Nephron (organoid): ENCODE measurements at regions not wholly inside any gene's neighbourhood (a gene's known extent, or its start where the extent isn't known, plus 50 kb on each side); places are given as distances from the start of the nearest gene placed in this dataset.

Experiments
- H3K27ac Mint-ChIP-seq, 3 experiments: 2 replicates each; pipeline ENCODE4 v1.8.0; 2020; ENCODE audit warnings: mixed read lengths in 3 of 3, mild to moderate bottlenecking in 2 of 3, moderate library complexity in 1 of 3
- H3K27me3 Mint-ChIP-seq: 2 replicates; pipeline ENCODE4 v1.8.0; 2021; ENCODE audit warnings: low read depth, mild to moderate bottlenecking, moderate library complexity, mixed read lengths
- H3K36me3 Mint-ChIP-seq: 2 replicates; pipeline ENCODE4 v1.8.0; 2020; ENCODE audit warnings: low read depth, mixed read lengths
- H3K4me1 Mint-ChIP-seq: 2 replicates; pipeline ENCODE4 v1.8.0; 2020; ENCODE audit warnings: mixed read lengths
- H3K4me3 Mint-ChIP-seq, 3 experiments: 2 replicates each; pipeline ENCODE4 v1.8.0; 2020; ENCODE audit warnings: mild to moderate bottlenecking in 3 of 3, mixed read lengths in 3 of 3, moderate library complexity in 2 of 3
- H3K9me3 Mint-ChIP-seq: 2 replicates; pipeline ENCODE4 v1.8.0; 2020; ENCODE audit warnings: mixed read lengths
- CTCF ChIP-seq, 3 experiments: fragments of 200-600 bp; sonication (generic); IDR thresholded peaks; one replicate each; pipeline ENCODE4 v1.5.0; 2021; ENCODE audit warnings: antibody characterized with exemption in 3 of 3; ENCODE audit not compliant: unreplicated experiment in 3 of 3

DNA sequence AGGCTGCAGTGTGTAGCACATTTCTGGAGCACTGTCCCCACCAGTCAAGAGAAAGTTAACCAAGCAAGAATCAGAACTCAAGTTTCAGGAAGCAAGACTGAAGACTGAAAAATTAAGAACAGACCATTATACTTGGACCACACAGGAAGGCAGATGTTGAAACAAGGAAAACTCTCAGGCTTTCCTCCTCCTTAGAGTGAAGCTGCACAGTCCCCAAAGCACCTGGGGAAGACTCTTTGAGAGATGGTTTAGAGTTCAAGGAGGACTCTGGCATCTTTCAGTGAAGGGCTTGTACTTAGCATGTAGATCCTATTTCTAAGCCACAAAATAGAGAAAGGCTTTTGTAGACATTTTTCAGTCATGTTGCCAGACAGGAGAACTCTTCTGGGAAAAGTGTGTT, 113.7 kb upstream of the KCTD3 start:
- no peaks in the 10 kb centered on the region for H3K27me3 Mint-ChIP-seq
- no peak overlapping the region for H3K4me3 Mint-ChIP-seq
- no peak overlapping the region for H3K27ac Mint-ChIP-seq
- H3K9me3 Mint-ChIP-seq = no peaks in the 10 kb centered on the region
- H3K36me3 Mint-ChIP-seq = no peaks in the 10 kb centered on the region
- no peaks in the 10 kb centered on the region for H3K4me1 Mint-ChIP-seq
- no peak for TF ChIP-seq CTCF (IDR thresholded peaks at IDR 0.05; ENCODE audit: unreplicated experiment in 3 of 3)

GRCh38 chr1:215457213-215457612, 109.9 kb upstream of the KCTD3 start:
- H3K27me3 Mint-ChIP-seq = no peaks in the 10 kb centered on the region
- no peak for TF ChIP-seq CTCF (IDR thresholded peaks at IDR 0.05; ENCODE audit: unreplicated experiment in 3 of 3)
- H3K4me1 Mint-ChIP-seq = no peaks in the 10 kb centered on the region
- H3K36me3 Mint-ChIP-seq = no peaks in the 10 kb centered on the region
- H3K9me3 Mint-ChIP-seq = no peaks in the 10 kb centered on the region
- no peak overlapping the region for H3K27ac Mint-ChIP-seq
- H3K4me3 Mint-ChIP-seq = no peak overlapping the region

- no peak overlapping the region for H3K4me3 Mint-ChIP-seq
- no peak overlapping the region for H3K27ac Mint-ChIP-seq
- no peak for TF ChIP-seq CTCF (IDR thresholded peaks at IDR 0.05; ENCODE audit: unreplicated experiment in 3 of 3)
- H3K27me3 Mint-ChIP-seq = no peaks in the 10 kb centered on the region
- H3K9me3 Mint-ChIP-seq = no peaks in the 10 kb centered on the region
- H3K4me1 Mint-ChIP-seq = no peaks in the 10 kb centered on the region
- no peaks in the 10 kb centered on the region for H3K36me3 Mint-ChIP-seq
Measured at GRCh38 chr1:215458104-215458503, 109.0 kb upstream of the KCTD3 start.

- Mint-ChIP-seq H3K9me3 (no peaks in the 10 kb centered on the region), H3K4me1 (no peaks in the 10 kb centered on the region), H3K27me3 (no peaks in the 10 kb centered on the region), H3K27ac (no peak overlapping the region), H3K4me3 (no peak overlapping the region), H3K36me3 (no peaks in the 10 kb centered on the region)
- no peak for TF ChIP-seq CTCF (IDR thresholded peaks at IDR 0.05; ENCODE audit: unreplicated experiment in 3 of 3)
Measured at GRCh38 chr1:215458562-215458961, 108.5 kb upstream of the KCTD3 start.

- Mint-ChIP-seq H3K4me3 (no peak overlapping the region), H3K27me3 (no peaks in the 10 kb centered on the region), H3K4me1 (no peaks in the 10 kb centered on the region), H3K9me3 (no peaks in the 10 kb centered on the region), H3K27ac (no peak overlapping the region), H3K36me3 (no peaks in the 10 kb centered on the region)
- TF ChIP-seq CTCF (IDR thresholded peaks at IDR 0.05; ENCODE audit: unreplicated experiment in 3 of 3) = no peak
Measured at GRCh38 chr1:215459136-215459535, 108.0 kb upstream of the KCTD3 start.

- Mint-ChIP-seq H3K27ac (no peak overlapping the region), H3K27me3 (no peaks in the 10 kb centered on the region), H3K36me3 (no peaks in the 10 kb centered on the region), H3K4me1 (no peaks in the 10 kb centered on the region), H3K9me3 (no peaks in the 10 kb centered on the region), H3K4me3 (no peak overlapping the region)
- no peak for TF ChIP-seq CTCF (IDR thresholded peaks at IDR 0.05; ENCODE audit: unreplicated experiment in 3 of 3)
Measured at GRCh38 chr1:215466361-215466760, 100.7 kb upstream of the KCTD3 start.
